ENCODE measurements at regions not wholly inside any gene's neighbourhood (a gene's known extent, or its start where the extent isn't known, plus 50 kb on each side); places are given as distances from the start of the nearest gene placed in this dataset.
"Not testable (repeated sequence)": the region's sequence is repeated elsewhere in the genome, so short reads cannot be mapped to it uniquely, and the experiment has no call there.

DNA sequence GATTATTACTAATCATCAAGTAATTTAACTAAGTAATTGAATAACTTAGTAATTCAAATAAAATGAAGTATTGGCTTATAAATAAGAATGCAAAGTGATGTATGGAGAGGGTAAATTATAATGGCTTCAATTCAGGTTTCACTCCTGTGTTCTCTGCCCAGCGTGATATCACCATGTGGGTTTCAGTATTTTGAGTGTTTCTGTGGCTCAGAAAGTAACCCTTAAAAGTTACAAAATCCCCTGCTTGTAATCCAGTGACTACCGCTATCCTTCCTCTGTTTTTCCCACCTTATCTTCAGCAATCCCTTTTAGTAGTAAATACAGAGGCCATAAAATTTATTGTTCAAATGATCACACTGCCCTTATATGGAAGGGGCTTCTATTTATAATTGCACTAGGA lies 316.4 kb upstream of the CFAP20DC start:
- Histone ChIP-seq H3K27me3 (no peaks in the 10 kb centered on the region), H3K4me3 (no peak overlapping the region), H3K9me3 (peaks cover 0 to 4% (median 0%) of the 10 kb centered on the region in 4 donors), H3K4me1 (no peaks in the 10 kb centered on the region), H3K27ac (no peak overlapping the region), H3K36me3 (no peaks in the 10 kb centered on the region)
- WGBS, 2 donors: 66 to 68% methylated on average over 2 of the region's 2 CpGs
- no peak for DNase-seq (ENCODE audit: low spot score in 2 of 2)
- TF ChIP-seq, protein P1, sequence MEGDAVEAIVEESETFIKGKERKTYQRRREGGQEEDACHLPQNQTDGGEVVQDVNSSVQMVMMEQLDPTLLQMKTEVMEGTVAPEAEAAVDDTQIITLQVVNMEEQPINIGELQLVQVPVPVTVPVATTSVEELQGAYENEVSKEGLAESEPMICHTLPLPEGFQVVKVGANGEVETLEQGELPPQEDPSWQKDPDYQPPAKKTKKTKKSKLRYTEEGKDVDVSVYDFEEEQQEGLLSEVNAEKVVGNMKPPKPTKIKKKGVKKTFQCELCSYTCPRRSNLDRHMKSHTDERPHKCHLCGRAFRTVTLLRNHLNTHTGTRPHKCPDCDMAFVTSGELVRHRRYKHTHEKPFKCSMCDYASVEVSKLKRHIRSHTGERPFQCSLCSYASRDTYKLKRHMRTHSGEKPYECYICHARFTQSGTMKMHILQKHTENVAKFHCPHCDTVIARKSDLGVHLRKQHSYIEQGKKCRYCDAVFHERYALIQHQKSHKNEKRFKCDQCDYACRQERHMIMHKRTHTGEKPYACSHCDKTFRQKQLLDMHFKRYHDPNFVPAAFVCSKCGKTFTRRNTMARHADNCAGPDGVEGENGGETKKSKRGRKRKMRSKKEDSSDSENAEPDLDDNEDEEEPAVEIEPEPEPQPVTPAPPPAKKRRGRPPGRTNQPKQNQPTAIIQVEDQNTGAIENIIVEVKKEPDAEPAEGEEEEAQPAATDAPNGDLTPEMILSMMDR (IDR thresholded peaks at IDR 0.05): no peak
- no peak for TF ChIP-seq EP300 (IDR thresholded peaks at IDR 0.05)
- no peak for TF ChIP-seq POLR2A (IDR thresholded peaks at IDR 0.05)

GRCh38 chr3:59364496-59364895 lies 314.7 kb upstream of the CFAP20DC start:
- H3K4me1 ChIP-seq: no peaks in the 10 kb centered on the region
- no peaks in the 10 kb centered on the region for H3K27me3 ChIP-seq
- H3K9me3 ChIP-seq: peaks cover 0 to 4% (median 0%) of the 10 kb centered on the region in 4 donors
- H3K27ac ChIP-seq: no peak overlapping the region
- DNase-seq (ENCODE audit: low spot score in 2 of 2): no peak
- no peak overlapping the region for H3K4me3 ChIP-seq
- 71 to 78% methylated on average over 4 of the region's 4 CpGs for whole genome bisulfite sequencing, 2 donors
- no peak for TF ChIP-seq POLR2A (IDR thresholded peaks at IDR 0.05)
- no peaks in the 10 kb centered on the region for H3K36me3 ChIP-seq

DNA sequence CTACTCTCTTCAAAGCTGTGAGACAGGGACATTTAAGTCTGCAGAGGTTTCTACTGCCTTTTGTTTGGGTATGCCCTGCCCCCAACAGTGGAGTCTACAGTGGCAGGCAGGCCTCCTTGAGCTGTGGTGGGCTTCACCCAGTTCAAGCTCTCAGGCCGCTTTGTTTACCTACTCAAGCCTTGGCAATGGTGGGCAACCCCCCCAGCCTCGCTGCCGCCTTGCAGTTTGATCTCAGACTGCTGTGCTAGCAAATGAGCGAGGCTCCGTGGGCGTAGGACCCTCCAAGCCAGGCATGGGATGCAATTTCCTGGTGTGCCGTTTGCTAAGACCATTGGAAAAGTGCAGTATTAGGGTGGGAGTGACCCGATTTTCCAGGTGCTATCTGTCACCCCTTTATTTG lies 310.5 kb upstream of the CFAP20DC start:
- H3K4me3 ChIP-seq; H3K27me3 ChIP-seq; H3K36me3 ChIP-seq; H3K27ac ChIP-seq; DNase-seq (ENCODE audit: low spot score in 2 of 2); H3K9me3 ChIP-seq; H3K4me1 ChIP-seq: not testable (repeated sequence)
- 91 to 95% methylated on average over 8 of the region's 8 CpGs for WGBS, 2 donors

GRCh38 chr3:59341459-59341858 lies 291.6 kb upstream of the CFAP20DC start:
- Histone ChIP-seq H3K36me3 (no peaks in the 10 kb centered on the region), H3K27me3 (no peaks in the 10 kb centered on the region), H3K9me3 (no peaks in the 10 kb centered on the region), H3K27ac (no peak overlapping the region), H3K4me1 (no peaks in the 10 kb centered on the region), H3K4me3 (no peak overlapping the region)
- 69 to 79% methylated on average over 4 of the region's 4 CpGs for WGBS, 2 donors
- no peak for DNase-seq (ENCODE audit: low spot score in 2 of 2)
- TF ChIP-seq, protein P1 (IDR thresholded peaks at IDR 0.05): no peak
- no peak for TF ChIP-seq POLR2A (IDR thresholded peaks at IDR 0.05)

- no peaks in the 10 kb centered on the region for H3K36me3 ChIP-seq
- H3K4me1 ChIP-seq: peaks cover 0 to 2% (median 0%) of the 10 kb centered on the region in 4 donors
- TF ChIP-seq POLR2A (IDR thresholded peaks at IDR 0.05) (no peak), EP300 (IDR thresholded peaks at IDR 0.05) (no peak)
- TF ChIP-seq, protein P1 (IDR thresholded peaks at IDR 0.05): no peak
- no peaks in the 10 kb centered on the region for H3K9me3 ChIP-seq
- no peak for DNase-seq (ENCODE audit: low spot score in 2 of 2)
- 74 to 80% methylated on average over 3 of the region's 3 CpGs for WGBS, 2 donors
- H3K27ac ChIP-seq: no peak overlapping the region
- no peaks in the 10 kb centered on the region for H3K27me3 ChIP-seq
- H3K4me3 ChIP-seq: no peak overlapping the region
These were observed 290.0 kb upstream of the CFAP20DC start for GRCh38 chr3:59339818-59340217.

GRCh38 chr3:59338934-59339333 lies 289.1 kb upstream of the CFAP20DC start:
- no peak overlapping the region for H3K4me3 ChIP-seq
- no peaks in the 10 kb centered on the region for H3K27me3 ChIP-seq
- H3K27ac ChIP-seq: no peak overlapping the region
- H3K4me1 ChIP-seq: peaks cover 0 to 5% (median 0%) of the 10 kb centered on the region in 4 donors
- H3K36me3 ChIP-seq: no peaks in the 10 kb centered on the region
- WGBS, 2 donors: 56 to 57% methylated on average over 7 of the region's 7 CpGs
- DNase-seq (ENCODE audit: low spot score in 2 of 2): no peak
- TF ChIP-seq, protein P1 (IDR thresholded peaks at IDR 0.05): no peak
- TF ChIP-seq EP300 (IDR thresholded peaks at IDR 0.05): no peak
- no peak for TF ChIP-seq POLR2A (IDR thresholded peaks at IDR 0.05)
- no peaks in the 10 kb centered on the region for H3K9me3 ChIP-seq
